Liver (tissue), 8 donors: ENCODE measurements at regions not wholly inside any gene's neighbourhood (a gene's known extent, or its start where the extent isn't known, plus 50 kb on each side); places are given as distances from the start of the nearest gene placed in this dataset.
"Not testable (repeated sequence)": the region's sequence is repeated elsewhere in the genome, so short reads cannot be mapped to it uniquely, and the experiment has no call there.

Experiments
- DNase-seq: peaks from one replicate; pipeline ENCODE4 v3.0.0-alpha.2; 2017; ENCODE audit warnings: low spot score
- H3K27ac ChIP-seq, 2 donors: one replicate each; pipeline ENCODE4 v1.7.0; 2013; ENCODE audit warnings: inconsistent platforms in 2 of 2, low read length in 2 of 2, control low read depth in 1 of 2, low read depth in 1 of 2, mild to moderate bottlenecking in 1 of 2
- H3K27me3 ChIP-seq, 4 donors: one replicate each; pipeline versions ENCODE4 v1.6.1 to v1.7.0; 2013; ENCODE audit warnings: low read length in 3 of 4, inconsistent platforms in 1 of 4, mild to moderate bottlenecking in 1 of 4, moderate library complexity in 1 of 4; ENCODE audit not compliant: control insufficient read depth in 4 of 4, insufficient read depth in 4 of 4
- H3K36me3 ChIP-seq, 4 donors: one replicate each; pipeline versions ENCODE4 v1.6.1 to v1.7.0; 2013; ENCODE audit warnings: low read length in 3 of 4, mild to moderate bottlenecking in 3 of 4, low read depth in 1 of 4, moderate library complexity in 1 of 4; ENCODE audit not compliant: control insufficient read depth in 4 of 4, insufficient read depth in 3 of 4
- H3K4me1 ChIP-seq, 4 donors: one replicate each; pipeline versions ENCODE4 v1.6.1 to v1.7.0; 2013; ENCODE audit warnings: low read length in 3 of 4, mild to moderate bottlenecking in 3 of 4, moderate library complexity in 1 of 4; ENCODE audit not compliant: control insufficient read depth in 4 of 4, insufficient read depth in 4 of 4
- H3K4me3 ChIP-seq, 3 donors: one replicate each; pipeline versions ENCODE4 v1.6.1 to v1.7.0; 2013; ENCODE audit warnings: low read length in 3 of 3, control low read depth in 1 of 3, low read depth in 1 of 3, mild to moderate bottlenecking in 1 of 3
- H3K9ac ChIP-seq, 2 donors: one replicate each; pipeline ENCODE4 v1.7.0; 2013; ENCODE audit warnings: low read length in 2 of 2, mild to moderate bottlenecking in 2 of 2, moderate library complexity in 2 of 2, control low read depth in 1 of 2, low read depth in 1 of 2
- H3K9me3 ChIP-seq, 4 donors: one replicate each; pipeline versions ENCODE4 v1.6.1 to v1.7.0; 2013; ENCODE audit warnings: low read length in 3 of 4; ENCODE audit not compliant: control insufficient read depth in 4 of 4
- CTCF ChIP-seq: fragments of 150-350 bp; IDR thresholded peaks from 2 replicates; pipeline ENCODE4 v1.5.1; 2017; ENCODE audit warnings: improper control_type of control experiment, low read depth, low read length; ENCODE audit not compliant: missing input control
- EGR1 ChIP-seq, 2 donors: IDR thresholded peaks; 2 replicates each; pipeline ENCODE4 v1.6.1; 2016 to 2018; ENCODE audit warnings: antibody characterized with exemption in 2 of 2, low read depth in 2 of 2
- FOXA1 ChIP-seq: IDR thresholded peaks from 2 replicates; pipeline ENCODE4 v1.6.1; 2016; ENCODE audit warnings: antibody characterized with exemption
- FOXA2 ChIP-seq: IDR thresholded peaks from 2 replicates; pipeline ENCODE4 v1.6.1; 2016; ENCODE audit warnings: antibody characterized with exemption
- GABPA ChIP-seq, 2 donors: IDR thresholded peaks in 1 of 2; conservative IDR thresholded peaks in 1 of 2; 2 replicates each; pipeline ENCODE4 v1.6.1; 2016; ENCODE audit warnings: antibody characterized with exemption in 2 of 2, mild to moderate bottlenecking in 1 of 2, moderate library complexity in 1 of 2
- HNF4A ChIP-seq, 2 donors: conservative IDR thresholded peaks; 2 replicates each; pipeline ENCODE4 v1.6.1; 2016; ENCODE audit warnings: antibody characterized with exemption in 2 of 2, mild to moderate bottlenecking in 2 of 2
- HNF4G ChIP-seq: IDR thresholded peaks from 2 replicates; pipeline ENCODE4 v1.6.1; 2016; ENCODE audit warnings: antibody characterized with exemption
- JUND ChIP-seq, 2 donors: IDR thresholded peaks; 2 replicates each; pipeline ENCODE4 v1.6.1; 2016; ENCODE audit warnings: antibody characterized with exemption in 2 of 2
- NR2F2 ChIP-seq: IDR thresholded peaks from 2 replicates; pipeline ENCODE4 v1.6.1; 2016; ENCODE audit warnings: antibody characterized with exemption
- RAD21 ChIP-seq, 2 donors: IDR thresholded peaks; 2 replicates each; pipeline ENCODE4 v1.6.1; 2016; ENCODE audit warnings: antibody characterized with exemption in 2 of 2, mild to moderate bottlenecking in 2 of 2
- RXRA ChIP-seq, 2 donors: IDR thresholded peaks; 2 replicates each; pipeline ENCODE4 v1.6.1; 2017 to 2018; ENCODE audit warnings: antibody characterized with exemption in 2 of 2, mild to moderate bottlenecking in 1 of 2
- SP1 ChIP-seq: IDR thresholded peaks from 2 replicates; pipeline ENCODE4 v1.6.1; 2018; ENCODE audit warnings: antibody characterized with exemption, mild to moderate bottlenecking
- TAF1 ChIP-seq: conservative IDR thresholded peaks from 2 replicates; pipeline ENCODE4 v1.6.1; 2016; ENCODE audit warnings: antibody characterized with exemption, mild to moderate bottlenecking
- YY1 ChIP-seq: IDR thresholded peaks from 2 replicates; pipeline ENCODE4 v1.6.1; 2016; ENCODE audit warnings: antibody characterized with exemption, mild to moderate bottlenecking
- WGBS: extraction: QIAGEN DNeasy Blood & Tissue Kit; methylation state at CpG from one replicate; pipeline ENCODE4 v1.1.7; 2013; 5-methylcytosine and 5-hydroxymethylcytosine counted together
- TF ChIP-seq, protein P1 (sequence below): IDR thresholded peaks from 2 replicates; pipeline ENCODE4 v1.6.1; 2016; ENCODE audit warnings: antibody characterized with exemption, mild to moderate bottlenecking
- TF ChIP-seq, protein P2 (sequence below): IDR thresholded peaks from 2 replicates; pipeline ENCODE4 v1.6.1; 2016; ENCODE audit warnings: antibody characterized with exemption
- TF ChIP-seq, protein P3 (sequence below): IDR thresholded peaks from 2 replicates; pipeline ENCODE4 v1.6.1; 2016; ENCODE audit warnings: antibody characterized with exemption
- TF ChIP-seq, protein P4 (sequence below): IDR thresholded peaks from 2 replicates; pipeline ENCODE4 v1.6.1; 2016; ENCODE audit warnings: antibody characterized with exemption
- donor health status: healthy.
- donor health status: healthy.
- donor health status: healthy.
- donor health status: healthy.
- donor health status: healthy.

GRCh38 chr3:34078418-34078817, 280.0 kb downstream of the PDCD6IP start:
- H3K27me3 ChIP-seq = no peaks in the 10 kb centered on the region
- no peaks in the 10 kb centered on the region for H3K9me3 ChIP-seq
- H3K9ac ChIP-seq = no peak overlapping the region
- no peak overlapping the region for H3K4me3 ChIP-seq
- no peak for TF ChIP-seq JUND (IDR thresholded peaks at IDR 0.05)
- TF ChIP-seq RXRA (IDR thresholded peaks at IDR 0.05) = no peak
- TF ChIP-seq FOXA2 = no peak
- TF ChIP-seq, protein P1, sequence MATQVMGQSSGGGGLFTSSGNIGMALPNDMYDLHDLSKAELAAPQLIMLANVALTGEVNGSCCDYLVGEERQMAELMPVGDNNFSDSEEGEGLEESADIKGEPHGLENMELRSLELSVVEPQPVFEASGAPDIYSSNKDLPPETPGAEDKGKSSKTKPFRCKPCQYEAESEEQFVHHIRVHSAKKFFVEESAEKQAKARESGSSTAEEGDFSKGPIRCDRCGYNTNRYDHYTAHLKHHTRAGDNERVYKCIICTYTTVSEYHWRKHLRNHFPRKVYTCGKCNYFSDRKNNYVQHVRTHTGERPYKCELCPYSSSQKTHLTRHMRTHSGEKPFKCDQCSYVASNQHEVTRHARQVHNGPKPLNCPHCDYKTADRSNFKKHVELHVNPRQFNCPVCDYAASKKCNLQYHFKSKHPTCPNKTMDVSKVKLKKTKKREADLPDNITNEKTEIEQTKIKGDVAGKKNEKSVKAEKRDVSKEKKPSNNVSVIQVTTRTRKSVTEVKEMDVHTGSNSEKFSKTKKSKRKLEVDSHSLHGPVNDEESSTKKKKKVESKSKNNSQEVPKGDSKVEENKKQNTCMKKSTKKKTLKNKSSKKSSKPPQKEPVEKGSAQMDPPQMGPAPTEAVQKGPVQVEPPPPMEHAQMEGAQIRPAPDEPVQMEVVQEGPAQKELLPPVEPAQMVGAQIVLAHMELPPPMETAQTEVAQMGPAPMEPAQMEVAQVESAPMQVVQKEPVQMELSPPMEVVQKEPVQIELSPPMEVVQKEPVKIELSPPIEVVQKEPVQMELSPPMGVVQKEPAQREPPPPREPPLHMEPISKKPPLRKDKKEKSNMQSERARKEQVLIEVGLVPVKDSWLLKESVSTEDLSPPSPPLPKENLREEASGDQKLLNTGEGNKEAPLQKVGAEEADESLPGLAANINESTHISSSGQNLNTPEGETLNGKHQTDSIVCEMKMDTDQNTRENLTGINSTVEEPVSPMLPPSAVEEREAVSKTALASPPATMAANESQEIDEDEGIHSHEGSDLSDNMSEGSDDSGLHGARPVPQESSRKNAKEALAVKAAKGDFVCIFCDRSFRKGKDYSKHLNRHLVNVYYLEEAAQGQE = no peak
- TF ChIP-seq RAD21 (IDR thresholded peaks at IDR 0.05) = no peak
- no peak for TF ChIP-seq CTCF
- no peak for TF ChIP-seq FOXA1
- 55% methylated on average over 2 of the region's 2 CpGs for WGBS
- no peak for DNase-seq
- H3K4me1 ChIP-seq = no peaks in the 10 kb centered on the region
- H3K27ac ChIP-seq = no peak overlapping the region
- no peaks in the 10 kb centered on the region for H3K36me3 ChIP-seq

DNA sequence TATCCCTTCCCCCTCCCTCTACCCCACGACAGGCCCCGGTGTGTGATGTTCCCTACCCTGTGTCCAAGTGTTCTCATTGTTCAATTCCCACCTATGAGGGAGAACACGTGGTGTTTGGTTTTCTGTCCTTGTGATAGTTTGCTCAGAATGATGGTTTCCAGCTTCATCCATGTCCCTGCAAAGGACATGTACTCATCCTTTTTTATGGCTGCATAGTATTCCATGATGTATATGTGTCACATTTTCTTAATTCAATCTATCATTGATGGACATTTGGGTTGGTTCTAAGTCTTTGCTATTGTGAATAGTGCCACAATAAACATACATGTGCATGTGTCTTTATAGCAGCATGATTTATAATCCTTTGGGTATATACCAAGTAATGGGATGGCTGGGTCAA, 281.4 kb downstream of the PDCD6IP start:
- not testable (repeated sequence) for H3K27me3 ChIP-seq, H3K4me3 ChIP-seq, H3K36me3 ChIP-seq, DNase-seq, H3K4me1 ChIP-seq, H3K9ac ChIP-seq, H3K9me3 ChIP-seq, H3K27ac ChIP-seq
- WGBS = 87% methylated on average over 3 of the region's 3 CpGs

GRCh38 chr3:34090379-34090778, 291.9 kb downstream of the PDCD6IP start:
- H3K27ac ChIP-seq, H3K9me3 ChIP-seq, H3K4me1 ChIP-seq, H3K27me3 ChIP-seq, H3K36me3 ChIP-seq, H3K9ac ChIP-seq, DNase-seq, H3K4me3 ChIP-seq: not testable (repeated sequence)
- 86% methylated on average over 7 of the region's 7 CpGs for WGBS

- H3K9me3 ChIP-seq = no peaks in the 10 kb centered on the region
- 72% methylated on average over 4 of the region's 4 CpGs for WGBS
- no peaks in the 10 kb centered on the region for H3K36me3 ChIP-seq
- H3K9ac ChIP-seq = no peak overlapping the region
- H3K4me1 ChIP-seq = no peaks in the 10 kb centered on the region
- H3K27me3 ChIP-seq = no peaks in the 10 kb centered on the region
- no peak overlapping the region for H3K27ac ChIP-seq
- H3K4me3 ChIP-seq = no peak overlapping the region
- DNase-seq = no peak
- TF ChIP-seq, protein P2, sequence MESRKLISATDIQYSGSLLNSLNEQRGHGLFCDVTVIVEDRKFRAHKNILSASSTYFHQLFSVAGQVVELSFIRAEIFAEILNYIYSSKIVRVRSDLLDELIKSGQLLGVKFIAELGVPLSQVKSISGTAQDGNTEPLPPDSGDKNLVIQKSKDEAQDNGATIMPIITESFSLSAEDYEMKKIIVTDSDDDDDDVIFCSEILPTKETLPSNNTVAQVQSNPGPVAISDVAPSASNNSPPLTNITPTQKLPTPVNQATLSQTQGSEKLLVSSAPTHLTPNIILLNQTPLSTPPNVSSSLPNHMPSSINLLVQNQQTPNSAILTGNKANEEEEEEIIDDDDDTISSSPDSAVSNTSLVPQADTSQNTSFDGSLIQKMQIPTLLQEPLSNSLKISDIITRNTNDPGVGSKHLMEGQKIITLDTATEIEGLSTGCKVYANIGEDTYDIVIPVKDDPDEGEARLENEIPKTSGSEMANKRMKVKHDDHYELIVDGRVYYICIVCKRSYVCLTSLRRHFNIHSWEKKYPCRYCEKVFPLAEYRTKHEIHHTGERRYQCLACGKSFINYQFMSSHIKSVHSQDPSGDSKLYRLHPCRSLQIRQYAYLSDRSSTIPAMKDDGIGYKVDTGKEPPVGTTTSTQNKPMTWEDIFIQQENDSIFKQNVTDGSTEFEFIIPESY = no peak
- TF ChIP-seq NR2F2 = no peak
- TF ChIP-seq HNF4G = no peak
- no peak for TF ChIP-seq SP1
- no peak for TF ChIP-seq GABPA (IDR thresholded peaks at IDR 0.05 in 1 of 2, conservative IDR thresholded peaks at IDR 0.05 in 1 of 2)
- TF ChIP-seq, protein P3, sequence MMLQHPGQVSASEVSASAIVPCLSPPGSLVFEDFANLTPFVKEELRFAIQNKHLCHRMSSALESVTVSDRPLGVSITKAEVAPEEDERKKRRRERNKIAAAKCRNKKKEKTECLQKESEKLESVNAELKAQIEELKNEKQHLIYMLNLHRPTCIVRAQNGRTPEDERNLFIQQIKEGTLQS = no peak
- no peak for TF ChIP-seq EGR1 (IDR thresholded peaks at IDR 0.05; ENCODE audit: low read depth in 2 of 2)
- no peak for TF ChIP-seq HNF4A (conservative IDR thresholded peaks at IDR 0.05)
- no peak for TF ChIP-seq YY1
- TF ChIP-seq FOXA1 = no peak
- TF ChIP-seq JUND (IDR thresholded peaks at IDR 0.05) = no peak
- TF ChIP-seq, protein P4, sequence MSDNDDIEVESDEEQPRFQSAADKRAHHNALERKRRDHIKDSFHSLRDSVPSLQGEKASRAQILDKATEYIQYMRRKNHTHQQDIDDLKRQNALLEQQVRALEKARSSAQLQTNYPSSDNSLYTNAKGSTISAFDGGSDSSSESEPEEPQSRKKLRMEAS = no peak
- TF ChIP-seq RAD21 (IDR thresholded peaks at IDR 0.05) = no peak
- TF ChIP-seq TAF1 = no peak
- TF ChIP-seq RXRA (IDR thresholded peaks at IDR 0.05) = no peak
Observed at GRCh38 chr3:34090876-34091275, 292.4 kb downstream of the PDCD6IP start.
